ENCODE measurements at regions not wholly inside any gene's neighbourhood (a gene's known extent, or its start where the extent isn't known, plus 50 kb on each side); places are given as distances from the start of the nearest gene placed in this dataset.

DNA sequence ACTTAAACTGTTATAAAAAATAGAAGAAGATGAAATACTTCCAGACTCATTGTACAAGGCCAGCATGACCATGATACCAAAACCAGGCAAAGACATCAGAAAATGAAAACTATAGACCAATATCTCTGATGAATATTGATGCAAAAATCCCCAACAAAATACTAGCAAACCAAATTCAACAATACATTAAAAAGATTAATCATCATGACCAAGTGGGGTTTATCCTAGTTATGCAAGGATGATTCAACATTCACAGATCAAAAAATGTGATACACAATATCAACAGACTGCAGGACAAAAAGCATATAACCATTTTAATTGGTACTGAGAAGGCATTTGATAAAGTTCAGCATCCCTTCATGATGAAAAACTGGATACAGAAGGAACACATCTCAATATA, 824.5 kb upstream of the RAG2 start:
- Histone ChIP-seq H3K36me3 (no peaks in the 10 kb centered on the region), H3K4me1 (ENCODE audit: low read depth) (no peaks in the 10 kb centered on the region), H3K9me3 (ENCODE audit: low read depth) (no peaks in the 10 kb centered on the region), H3K4me3 (no peak overlapping the region), H3K27ac (no peak overlapping the region), H3K27me3 (no peaks in the 10 kb centered on the region)
- DNase-seq (ENCODE audit: low read depth in 1 of 2, low spot score in 1 of 2) = no peak
- TF ChIP-seq, protein P1, sequence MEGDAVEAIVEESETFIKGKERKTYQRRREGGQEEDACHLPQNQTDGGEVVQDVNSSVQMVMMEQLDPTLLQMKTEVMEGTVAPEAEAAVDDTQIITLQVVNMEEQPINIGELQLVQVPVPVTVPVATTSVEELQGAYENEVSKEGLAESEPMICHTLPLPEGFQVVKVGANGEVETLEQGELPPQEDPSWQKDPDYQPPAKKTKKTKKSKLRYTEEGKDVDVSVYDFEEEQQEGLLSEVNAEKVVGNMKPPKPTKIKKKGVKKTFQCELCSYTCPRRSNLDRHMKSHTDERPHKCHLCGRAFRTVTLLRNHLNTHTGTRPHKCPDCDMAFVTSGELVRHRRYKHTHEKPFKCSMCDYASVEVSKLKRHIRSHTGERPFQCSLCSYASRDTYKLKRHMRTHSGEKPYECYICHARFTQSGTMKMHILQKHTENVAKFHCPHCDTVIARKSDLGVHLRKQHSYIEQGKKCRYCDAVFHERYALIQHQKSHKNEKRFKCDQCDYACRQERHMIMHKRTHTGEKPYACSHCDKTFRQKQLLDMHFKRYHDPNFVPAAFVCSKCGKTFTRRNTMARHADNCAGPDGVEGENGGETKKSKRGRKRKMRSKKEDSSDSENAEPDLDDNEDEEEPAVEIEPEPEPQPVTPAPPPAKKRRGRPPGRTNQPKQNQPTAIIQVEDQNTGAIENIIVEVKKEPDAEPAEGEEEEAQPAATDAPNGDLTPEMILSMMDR (IDR thresholded peaks at IDR 0.05; ENCODE audit: low read depth, low read length) = no peak

DNA sequence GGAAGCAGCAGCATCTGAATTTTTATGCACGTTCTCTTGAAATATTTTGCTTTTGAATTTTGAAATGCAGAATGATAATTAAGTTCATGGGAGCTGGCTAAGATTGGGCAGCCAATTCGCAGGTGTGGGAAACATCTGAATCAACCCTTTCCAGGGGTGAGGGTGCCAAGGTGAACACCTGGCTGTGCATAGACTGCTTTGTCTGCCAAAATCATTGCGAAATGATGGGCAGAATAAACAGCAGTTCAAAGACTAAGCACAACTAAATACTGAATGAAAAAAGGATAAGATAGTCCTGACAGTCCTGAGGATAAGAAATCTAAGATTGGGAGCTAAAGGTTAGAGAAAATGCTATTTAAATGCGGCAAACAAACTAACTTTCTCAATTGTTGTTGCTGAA, 813.3 kb upstream of the RAG2 start:
- H3K9me3 ChIP-seq (ENCODE audit: low read depth) = no peaks in the 10 kb centered on the region
- H3K27ac ChIP-seq = no peak overlapping the region
- H3K4me3 ChIP-seq = no peak overlapping the region
- no peaks in the 10 kb centered on the region for H3K4me1 ChIP-seq (ENCODE audit: low read depth)
- TF ChIP-seq, protein P1 (IDR thresholded peaks at IDR 0.05; ENCODE audit: low read depth, low read length) = no peak
- H3K36me3 ChIP-seq = no peaks in the 10 kb centered on the region
- no peak for DNase-seq (ENCODE audit: low read depth in 1 of 2, low spot score in 1 of 2)
- no peaks in the 10 kb centered on the region for H3K27me3 ChIP-seq

DNA sequence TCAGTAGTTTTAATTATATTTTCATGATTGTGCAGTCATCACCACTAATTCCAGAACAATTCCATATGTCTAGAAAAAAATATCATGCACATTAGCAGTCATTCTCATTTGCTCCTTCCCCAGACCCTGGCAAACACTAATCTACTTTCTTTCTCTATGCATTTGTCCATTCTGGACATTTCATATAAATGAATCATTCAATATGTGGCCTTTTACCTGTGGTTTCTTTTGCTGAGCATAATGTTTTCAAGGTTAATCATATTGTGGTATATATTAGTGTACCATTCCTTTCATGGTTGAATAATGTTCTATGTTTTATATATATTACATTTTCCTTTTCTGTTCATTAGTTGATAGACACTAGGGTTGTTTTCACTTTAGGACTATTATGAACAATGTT, 811.1 kb upstream of the RAG2 start:
- TF ChIP-seq, protein P1 (IDR thresholded peaks at IDR 0.05; ENCODE audit: low read depth, low read length) = no peak
- Histone ChIP-seq H3K4me1 (ENCODE audit: low read depth) (no peaks in the 10 kb centered on the region), H3K4me3 (no peak overlapping the region), H3K36me3 (no peaks in the 10 kb centered on the region), H3K27me3 (no peaks in the 10 kb centered on the region), H3K27ac (no peak overlapping the region), H3K9me3 (ENCODE audit: low read depth) (no peaks in the 10 kb centered on the region)
- no peak for DNase-seq (ENCODE audit: low read depth in 1 of 2, low spot score in 1 of 2)

DNA sequence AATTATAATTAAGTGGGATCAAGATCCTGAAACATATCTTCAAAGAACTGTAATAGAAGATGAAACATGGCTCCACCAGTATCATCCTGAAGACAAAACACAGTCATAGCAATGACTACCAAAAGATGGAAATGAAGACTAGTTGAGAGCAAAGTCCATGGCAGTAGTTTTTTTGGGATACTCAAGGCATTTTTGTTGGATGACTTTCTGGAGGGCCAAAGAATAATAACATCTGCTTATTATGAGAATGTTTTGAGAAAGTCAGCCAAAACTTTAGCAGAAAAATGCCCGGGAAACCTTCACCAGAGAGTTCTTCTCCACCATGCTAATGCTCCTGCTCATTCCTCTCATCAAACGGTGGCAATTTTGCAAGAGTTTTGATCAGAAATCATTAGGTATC, 809.4 kb upstream of the RAG2 start:
- Histone ChIP-seq H3K27ac (no peak overlapping the region), H3K4me3 (no peak overlapping the region), H3K9me3 (ENCODE audit: low read depth) (no peaks in the 10 kb centered on the region), H3K36me3 (no peaks in the 10 kb centered on the region), H3K4me1 (ENCODE audit: low read depth) (no peaks in the 10 kb centered on the region), H3K27me3 (no peaks in the 10 kb centered on the region)
- TF ChIP-seq, protein P1 (IDR thresholded peaks at IDR 0.05; ENCODE audit: low read depth, low read length) = no peak
- no peak for DNase-seq (ENCODE audit: low read depth in 1 of 2, low spot score in 1 of 2)

DNA sequence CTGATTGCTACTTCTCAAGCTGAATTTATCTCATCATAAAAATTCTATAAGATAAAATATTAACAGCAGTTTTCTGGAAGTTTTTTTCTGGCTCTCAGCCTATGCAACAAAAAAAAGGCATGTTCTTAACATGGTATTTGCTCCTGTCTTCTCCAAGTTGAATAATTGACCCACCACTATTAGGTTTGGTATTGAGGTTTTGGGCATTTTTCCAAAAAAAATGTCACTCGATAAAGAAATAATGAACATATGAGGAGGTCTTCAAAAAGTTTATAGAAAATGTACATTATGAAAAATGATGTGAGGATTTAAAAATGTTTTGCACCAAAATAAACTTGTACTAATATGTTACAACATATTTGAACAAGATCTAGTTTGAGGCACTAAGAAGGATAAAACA, 808.6 kb upstream of the RAG2 start:
- H3K4me1 ChIP-seq (ENCODE audit: low read depth) = no peaks in the 10 kb centered on the region
- H3K27me3 ChIP-seq = no peaks in the 10 kb centered on the region
- TF ChIP-seq, protein P1 (IDR thresholded peaks at IDR 0.05; ENCODE audit: low read depth, low read length) = no peak
- no peak for DNase-seq (ENCODE audit: low read depth in 1 of 2, low spot score in 1 of 2)
- H3K36me3 ChIP-seq = no peaks in the 10 kb centered on the region
- no peak overlapping the region for H3K27ac ChIP-seq
- H3K9me3 ChIP-seq (ENCODE audit: low read depth) = no peaks in the 10 kb centered on the region
- H3K4me3 ChIP-seq = no peak overlapping the region

DNA sequence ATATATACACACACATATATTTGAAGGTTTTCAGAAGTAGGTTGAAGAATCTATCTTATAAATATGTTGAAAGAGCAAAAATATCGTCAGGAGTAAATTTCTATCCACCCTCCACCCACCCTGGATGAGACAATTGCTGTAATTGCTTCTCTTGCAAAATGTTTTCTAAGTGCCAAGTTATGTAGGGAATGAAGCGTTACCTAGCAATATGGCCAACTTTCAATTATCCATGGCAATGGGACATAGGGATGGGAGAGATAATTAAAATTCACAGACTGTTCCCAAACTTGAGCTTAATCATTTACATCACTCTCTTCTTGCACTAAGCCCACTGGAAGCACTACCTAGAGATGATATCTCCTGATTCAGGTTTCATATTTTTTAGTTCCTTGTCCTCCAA, 806.2 kb upstream of the RAG2 start:
- H3K4me3 ChIP-seq = no peak overlapping the region
- no peak for DNase-seq (ENCODE audit: low read depth in 1 of 2, low spot score in 1 of 2)
- H3K9me3 ChIP-seq (ENCODE audit: low read depth) = no peaks in the 10 kb centered on the region
- TF ChIP-seq, protein P1 (IDR thresholded peaks at IDR 0.05; ENCODE audit: low read depth, low read length) = no peak
- no peaks in the 10 kb centered on the region for H3K4me1 ChIP-seq (ENCODE audit: low read depth)
- no peaks in the 10 kb centered on the region for H3K27me3 ChIP-seq
- no peak overlapping the region for H3K27ac ChIP-seq
- H3K36me3 ChIP-seq = no peaks in the 10 kb centered on the region
